Tibial artery (tissue), 4 donors: ENCODE measurements at regions not wholly inside any gene's neighbourhood (a gene's known extent, or its start where the extent isn't known, plus 50 kb on each side); places are given as distances from the start of the nearest gene placed in this dataset.

Experiments
- DNase-seq, 2 donors: peaks; one replicate each; pipeline ENCODE4 v3.0.0-alpha.2; 2019
- H3K27ac ChIP-seq, 2 donors: fragments of 200-600 bp; sonication (generic) in 1 of 2; 1 replicate in 1 of 2; 2 replicates in 1 of 2; pipeline ENCODE4 v1.5.1; 2018 to 2019; ENCODE audit warnings: mild to moderate bottlenecking in 1 of 2
- H3K27me3 ChIP-seq, 2 donors: fragments of 200-600 bp; sonication (generic) in 1 of 2; one replicate each; pipeline versions ENCODE4 v1.5.1 to v1.6.0; 2016 to 2019
- H3K36me3 ChIP-seq, 3 donors: fragments of 200-600 bp; sonication (generic) in 2 of 3; one replicate each; pipeline ENCODE4 v1.5.1; 2016 to 2019; ENCODE audit warnings: mild to moderate bottlenecking in 2 of 3
- H3K4me1 ChIP-seq, 4 donors: fragments of 200-600 bp; sonication (generic) in 2 of 4; 1 replicate in 3 of 4; 2 replicates in 1 of 4; pipeline ENCODE4 v1.5.1; 2016 to 2019
- H3K4me3 ChIP-seq, 2 donors: fragments of 200-600 bp; sonication (generic) in 1 of 2; 1 replicate in 1 of 2; 2 replicates in 1 of 2; pipeline ENCODE4 v1.5.1; 2018 to 2019; ENCODE audit warnings: mild to moderate bottlenecking in 2 of 2
- H3K9me3 ChIP-seq, 3 donors: fragments of 200-600 bp; sonication (generic) in 1 of 3; one replicate each; pipeline ENCODE4 v1.5.1; 2016 to 2019
- intact Hi-C: fragments of 100-400 bp; cut with DNase I; formaldehyde crosslinking; loops from one replicate; pipeline ENCODE4 v1.15.0; 2023; ENCODE audit warnings: low total_unique reads
- TF ChIP-seq, protein P1 (sequence below), 2 experiments: fragments of 200-600 bp in 1 of 2; fragments of 450-650 bp in 1 of 2; IDR thresholded peaks; one replicate each; pipeline ENCODE4 v1.5.1; 2017 to 2019; ENCODE audit warnings: antibody characterized with exemption in 2 of 2, mild to moderate bottlenecking in 1 of 2, moderate library complexity in 1 of 2

DNA sequence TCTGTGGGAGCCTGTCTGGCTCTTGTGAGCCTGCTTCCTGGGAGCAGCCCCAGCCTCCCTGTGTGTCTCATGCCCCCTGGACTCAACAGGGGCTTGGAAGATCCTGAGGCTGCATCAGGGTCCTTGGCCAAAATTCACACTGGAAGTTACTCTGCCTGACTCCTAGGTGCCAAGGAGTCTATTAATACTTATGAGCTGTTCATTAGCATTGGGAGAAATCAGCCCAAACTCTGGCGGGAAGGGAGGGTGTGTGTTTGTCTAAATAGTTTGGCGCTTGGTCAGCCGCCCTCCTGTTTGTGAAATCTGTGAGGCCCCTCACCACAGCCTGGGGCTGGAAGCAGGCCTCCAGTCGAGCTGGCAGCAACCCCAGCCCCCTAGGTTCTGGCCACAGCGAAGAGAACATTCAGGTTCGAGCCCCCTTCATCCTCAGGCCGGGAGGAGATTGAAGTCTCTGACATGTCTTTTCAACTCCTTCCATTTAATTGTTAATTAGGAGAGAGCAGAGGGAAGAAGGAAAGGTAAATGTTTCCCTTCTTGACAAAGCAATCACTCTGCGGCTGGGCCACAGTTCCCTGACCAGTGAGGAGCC, 82.1 kb upstream of the F3 start:
- H3K27ac ChIP-seq, result no peak overlapping the region
- no peaks in the 10 kb centered on the region for H3K27me3 ChIP-seq
- H3K36me3 ChIP-seq, result no peaks in the 10 kb centered on the region
- TF ChIP-seq, protein P1, sequence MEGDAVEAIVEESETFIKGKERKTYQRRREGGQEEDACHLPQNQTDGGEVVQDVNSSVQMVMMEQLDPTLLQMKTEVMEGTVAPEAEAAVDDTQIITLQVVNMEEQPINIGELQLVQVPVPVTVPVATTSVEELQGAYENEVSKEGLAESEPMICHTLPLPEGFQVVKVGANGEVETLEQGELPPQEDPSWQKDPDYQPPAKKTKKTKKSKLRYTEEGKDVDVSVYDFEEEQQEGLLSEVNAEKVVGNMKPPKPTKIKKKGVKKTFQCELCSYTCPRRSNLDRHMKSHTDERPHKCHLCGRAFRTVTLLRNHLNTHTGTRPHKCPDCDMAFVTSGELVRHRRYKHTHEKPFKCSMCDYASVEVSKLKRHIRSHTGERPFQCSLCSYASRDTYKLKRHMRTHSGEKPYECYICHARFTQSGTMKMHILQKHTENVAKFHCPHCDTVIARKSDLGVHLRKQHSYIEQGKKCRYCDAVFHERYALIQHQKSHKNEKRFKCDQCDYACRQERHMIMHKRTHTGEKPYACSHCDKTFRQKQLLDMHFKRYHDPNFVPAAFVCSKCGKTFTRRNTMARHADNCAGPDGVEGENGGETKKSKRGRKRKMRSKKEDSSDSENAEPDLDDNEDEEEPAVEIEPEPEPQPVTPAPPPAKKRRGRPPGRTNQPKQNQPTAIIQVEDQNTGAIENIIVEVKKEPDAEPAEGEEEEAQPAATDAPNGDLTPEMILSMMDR (IDR thresholded peaks at IDR 0.05), result no peak
- intact Hi-C loops, result no loop called here
- DNase-seq, result no peak
- peaks cover 0 to 8% (median 0%) of the 10 kb centered on the region in 4 donors for H3K4me1 ChIP-seq
- no peaks in the 10 kb centered on the region for H3K9me3 ChIP-seq
- H3K4me3 ChIP-seq, result no peak overlapping the region

DNA sequence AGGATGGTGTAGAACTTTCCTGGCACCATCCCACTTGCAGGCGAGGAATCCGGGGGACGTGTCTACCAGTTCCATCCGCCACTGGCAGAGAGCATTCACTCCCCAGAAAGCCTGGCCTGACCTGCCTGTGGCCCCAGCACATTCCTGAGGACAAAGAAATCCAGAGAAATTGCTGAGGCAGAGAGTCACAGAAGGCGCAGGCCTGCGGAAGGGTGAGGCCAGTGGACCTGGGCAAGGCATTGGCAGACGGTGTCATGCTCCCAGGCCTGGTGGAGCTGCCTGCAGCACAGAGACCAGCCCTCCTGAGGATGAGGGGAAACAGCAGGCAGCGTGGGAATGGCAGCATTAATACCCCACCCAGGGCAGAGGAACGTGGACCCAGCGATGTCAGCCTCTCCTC, 81.2 kb upstream of the F3 start:
- intact Hi-C loops, result no loop called here
- Histone ChIP-seq H3K4me1 (peaks cover 0 to 8% (median 0%) of the 10 kb centered on the region in 4 donors), H3K27me3 (no peaks in the 10 kb centered on the region), H3K27ac (no peak overlapping the region), H3K36me3 (no peaks in the 10 kb centered on the region), H3K4me3 (no peak overlapping the region), H3K9me3 (no peaks in the 10 kb centered on the region)
- DNase-seq, result no peak
- TF ChIP-seq, protein P1 (IDR thresholded peaks at IDR 0.05), result no peak

DNA sequence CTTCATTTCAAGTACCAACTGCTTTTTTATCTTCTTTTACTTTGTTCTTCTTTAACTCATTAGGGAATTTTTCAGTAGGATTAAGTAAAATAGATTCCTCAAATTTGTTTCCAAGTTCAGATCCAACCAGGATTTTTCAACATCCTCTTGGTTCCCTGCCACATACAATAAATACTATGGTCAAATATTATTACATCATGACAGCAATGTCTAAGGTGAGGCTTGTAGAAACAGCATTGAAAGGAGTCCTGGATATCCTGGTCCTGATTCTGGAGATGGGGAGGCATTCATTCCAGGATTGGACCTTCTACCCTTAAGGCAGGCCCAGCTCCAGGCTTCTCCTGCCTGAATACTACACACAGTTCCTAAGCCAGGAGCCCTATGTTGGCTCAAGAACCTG, 80.2 kb upstream of the F3 start:
- no peak overlapping the region for H3K27ac ChIP-seq
- H3K4me3 ChIP-seq, result no peak overlapping the region
- H3K4me1 ChIP-seq, result peaks cover 0 to 8% (median 0%) of the 10 kb centered on the region in 4 donors
- no peaks in the 10 kb centered on the region for H3K36me3 ChIP-seq
- DNase-seq, result no peak
- H3K9me3 ChIP-seq, result no peaks in the 10 kb centered on the region
- no peaks in the 10 kb centered on the region for H3K27me3 ChIP-seq
- TF ChIP-seq, protein P1 (IDR thresholded peaks at IDR 0.05), result no peak
- intact Hi-C loops, result no loop called here

DNA sequence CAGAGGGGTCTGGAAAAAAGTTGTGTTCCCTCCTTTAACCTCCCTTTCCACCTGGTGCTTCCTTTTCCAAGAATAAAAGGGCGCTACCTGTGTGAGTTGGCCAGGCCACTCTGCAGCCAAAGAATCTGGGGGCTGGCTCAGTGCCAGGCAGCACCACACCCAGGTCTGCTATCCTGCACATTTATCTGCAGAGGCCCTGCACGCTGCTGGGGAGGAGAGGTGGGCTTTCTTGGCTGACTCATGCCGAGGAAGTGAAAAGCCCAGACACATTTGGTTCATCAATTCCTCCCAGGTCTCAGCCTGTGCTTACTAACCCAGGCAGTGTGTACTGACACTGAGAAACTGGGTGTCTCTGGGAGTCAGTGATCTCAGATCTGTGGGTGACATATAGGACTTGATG, 79.8 kb upstream of the F3 start:
- Histone ChIP-seq H3K36me3 (no peaks in the 10 kb centered on the region), H3K9me3 (no peaks in the 10 kb centered on the region), H3K27ac (no peak overlapping the region), H3K4me3 (no peak overlapping the region), H3K27me3 (no peaks in the 10 kb centered on the region), H3K4me1 (peaks cover 0 to 8% (median 0%) of the 10 kb centered on the region in 4 donors)
- no peak for DNase-seq
- intact Hi-C loops, result no loop called here
- TF ChIP-seq, protein P1 (IDR thresholded peaks at IDR 0.05), result no peak

DNA sequence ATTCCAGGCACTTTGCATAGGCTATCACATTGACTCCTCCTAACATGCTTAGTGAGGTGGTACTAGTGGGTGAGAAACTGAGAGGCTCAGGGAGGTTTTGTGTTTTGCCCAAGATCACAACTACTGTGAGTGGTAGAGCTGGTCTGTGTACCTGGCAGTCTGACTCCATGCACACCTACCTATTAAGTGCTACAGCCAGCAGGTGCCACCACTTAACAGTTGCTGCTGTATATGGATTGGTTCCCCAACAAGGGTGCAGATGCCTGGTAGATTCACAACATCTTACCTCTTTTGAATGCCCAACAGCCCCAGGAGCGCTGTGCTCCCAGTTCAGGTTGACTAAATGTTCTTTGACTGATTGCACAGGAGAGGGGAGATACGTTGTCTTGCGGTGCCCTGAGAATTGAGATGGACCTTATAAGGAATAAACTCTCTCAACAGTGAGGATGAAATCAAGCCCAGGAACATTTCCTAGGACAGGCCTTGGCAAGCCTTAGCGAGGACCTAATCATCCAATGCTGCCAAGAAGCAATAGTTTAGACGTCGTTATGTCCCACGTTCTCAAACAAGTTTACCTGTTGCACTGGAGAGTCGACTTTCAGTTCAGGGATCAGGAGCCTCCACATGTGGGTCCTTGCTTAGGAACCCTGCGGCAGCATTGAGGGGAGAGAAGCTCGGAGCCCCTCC, 78.9 kb upstream of the F3 start:
- Histone ChIP-seq H3K4me3 (no peak overlapping the region), H3K36me3 (no peaks in the 10 kb centered on the region), H3K9me3 (no peaks in the 10 kb centered on the region), H3K27ac (no peak overlapping the region), H3K27me3 (no peaks in the 10 kb centered on the region), H3K4me1 (peaks cover 0 to 8% (median 0%) of the 10 kb centered on the region in 4 donors)
- TF ChIP-seq, protein P1 (IDR thresholded peaks at IDR 0.05), result no peak
- intact Hi-C loops, result no loop called here
- no peak for DNase-seq
